GM20000 (cell line): ENCODE measurements at regions not wholly inside any gene's neighbourhood (a gene's known extent, or its start where the extent isn't known, plus 50 kb on each side); places are given as distances from the start of the nearest gene placed in this dataset.

Experiments used
- DNase-seq: peaks from one replicate; pipeline ENCODE4 v3.0.0; 2012; ENCODE audit warnings: low spot score
- TF ChIP-seq, protein P1 (sequence below): IDR thresholded peaks from 2 replicates; pipeline ENCODE4 v1.5.1; 2012; ENCODE audit warnings: mild to moderate bottlenecking, control low read depth; ENCODE audit errors: extremely low read depth, missing control alignments

DNA sequence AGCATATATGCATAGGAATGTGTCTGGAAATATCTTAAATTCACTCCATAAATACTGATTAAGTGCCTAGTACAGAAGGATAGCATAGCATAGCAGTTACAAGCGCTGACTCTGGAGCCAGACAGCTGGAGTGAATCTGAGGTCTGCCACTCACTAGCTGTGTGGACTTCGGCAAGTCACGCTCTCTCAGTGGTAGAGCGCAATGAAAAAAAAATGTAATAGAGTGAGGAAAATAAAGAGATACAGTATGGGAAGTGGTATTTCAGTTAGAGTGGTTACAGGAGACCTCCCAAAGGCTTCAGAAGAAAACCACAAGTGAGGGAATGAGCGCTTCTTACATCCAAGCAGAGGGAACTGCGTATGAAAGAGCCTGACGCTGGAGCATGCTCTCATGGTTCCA lies 338.9 kb upstream of the PRMT6 start:
- TF ChIP-seq, protein P1, sequence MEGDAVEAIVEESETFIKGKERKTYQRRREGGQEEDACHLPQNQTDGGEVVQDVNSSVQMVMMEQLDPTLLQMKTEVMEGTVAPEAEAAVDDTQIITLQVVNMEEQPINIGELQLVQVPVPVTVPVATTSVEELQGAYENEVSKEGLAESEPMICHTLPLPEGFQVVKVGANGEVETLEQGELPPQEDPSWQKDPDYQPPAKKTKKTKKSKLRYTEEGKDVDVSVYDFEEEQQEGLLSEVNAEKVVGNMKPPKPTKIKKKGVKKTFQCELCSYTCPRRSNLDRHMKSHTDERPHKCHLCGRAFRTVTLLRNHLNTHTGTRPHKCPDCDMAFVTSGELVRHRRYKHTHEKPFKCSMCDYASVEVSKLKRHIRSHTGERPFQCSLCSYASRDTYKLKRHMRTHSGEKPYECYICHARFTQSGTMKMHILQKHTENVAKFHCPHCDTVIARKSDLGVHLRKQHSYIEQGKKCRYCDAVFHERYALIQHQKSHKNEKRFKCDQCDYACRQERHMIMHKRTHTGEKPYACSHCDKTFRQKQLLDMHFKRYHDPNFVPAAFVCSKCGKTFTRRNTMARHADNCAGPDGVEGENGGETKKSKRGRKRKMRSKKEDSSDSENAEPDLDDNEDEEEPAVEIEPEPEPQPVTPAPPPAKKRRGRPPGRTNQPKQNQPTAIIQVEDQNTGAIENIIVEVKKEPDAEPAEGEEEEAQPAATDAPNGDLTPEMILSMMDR, result no peak
- DNase-seq, result no peak

DNA sequence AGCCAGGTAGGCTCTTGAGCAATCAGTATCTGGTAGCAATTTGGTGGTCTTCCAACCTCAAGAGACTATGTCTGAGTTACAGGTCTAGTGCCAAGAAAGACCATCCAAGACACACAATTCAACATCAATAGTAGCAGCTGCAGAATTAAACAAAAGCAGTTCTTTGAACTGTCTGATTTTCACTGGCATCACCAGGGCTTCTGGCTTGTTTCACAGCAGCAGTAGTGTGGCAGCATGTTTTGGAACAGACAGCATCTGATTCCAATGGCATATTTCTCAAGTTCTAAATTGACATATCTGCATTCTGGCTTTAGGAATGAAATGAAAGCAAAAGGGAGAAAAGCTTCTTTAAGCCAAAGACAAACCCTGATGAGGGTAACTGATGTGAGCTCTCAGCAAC lies 334.7 kb upstream of the PRMT6 start:
- TF ChIP-seq, protein P1, result no peak
- DNase-seq, result no peak

DNA sequence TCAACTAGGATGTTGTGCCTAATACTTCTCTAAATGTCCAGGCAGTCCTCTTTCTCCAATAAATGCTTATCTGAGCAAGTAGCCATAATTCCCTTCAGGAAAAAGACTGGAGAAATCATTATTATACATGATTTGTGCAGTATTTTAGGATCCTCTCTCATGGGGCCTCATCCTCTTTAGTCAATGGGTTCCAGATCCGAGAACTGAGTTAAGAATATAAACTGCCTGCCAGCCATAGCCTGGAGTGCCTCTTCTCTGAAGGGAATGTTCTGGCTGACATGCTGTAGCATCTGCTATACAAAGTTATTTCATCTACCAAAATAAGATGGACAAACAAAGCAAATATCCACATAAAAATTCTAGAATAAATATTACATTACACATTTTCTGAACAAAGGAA lies 334.0 kb upstream of the PRMT6 start:
- DNase-seq, result no peak

DNA sequence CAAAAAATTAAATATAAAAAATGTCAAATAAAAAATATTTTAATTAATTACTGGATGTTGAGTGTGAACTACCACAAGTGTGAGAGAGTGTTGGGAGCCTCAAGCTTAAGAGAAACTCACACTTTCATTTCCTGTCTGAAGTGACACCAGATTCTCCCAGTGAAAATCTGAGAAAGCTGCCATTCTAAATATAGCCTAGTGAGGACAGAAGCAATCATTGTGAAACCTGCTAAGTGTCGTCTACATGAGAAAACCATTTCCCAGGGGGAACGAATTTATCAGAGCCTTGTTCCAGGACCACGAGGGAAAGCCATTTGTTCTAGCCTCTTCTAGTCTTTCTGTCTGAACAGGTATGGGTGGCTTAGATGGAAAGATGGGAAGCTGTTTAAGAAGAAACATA lies 329.3 kb upstream of the PRMT6 start:
- DNase-seq, result peak; percentile 14
- TF ChIP-seq, protein P1, result no peak

More for the DNA sequence above, 334.0 kb upstream of the PRMT6 start:
- TF ChIP-seq, protein P1, result no peak

DNA sequence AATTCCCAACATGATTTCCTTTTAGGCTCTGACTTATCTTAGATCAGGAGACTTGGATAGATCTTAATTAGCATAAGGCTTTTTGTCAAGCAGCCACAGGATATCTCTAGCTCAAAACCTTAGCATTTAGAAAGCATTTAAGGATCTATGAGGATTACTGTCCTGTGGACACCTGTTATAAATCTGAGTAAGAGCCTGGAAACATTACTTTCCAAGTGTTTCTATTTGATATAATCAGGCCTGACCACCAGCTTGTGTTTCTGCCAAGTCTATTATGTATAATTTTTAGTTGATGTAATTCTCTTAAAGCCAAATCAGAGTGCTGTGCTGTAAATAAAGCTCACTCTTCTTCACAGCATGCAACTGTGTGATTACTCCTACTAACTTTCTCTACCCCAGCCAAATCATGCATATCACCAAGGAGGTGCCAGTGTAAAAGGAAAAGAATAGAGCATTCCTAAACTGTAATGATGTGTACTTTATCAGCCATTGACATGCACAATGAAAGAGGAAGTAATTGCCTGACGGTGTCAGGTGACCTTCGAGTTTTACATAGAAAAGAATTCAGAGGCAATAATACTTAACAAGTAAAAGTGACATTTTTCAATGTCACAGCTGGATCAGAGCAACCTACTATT lies 309.9 kb upstream of the PRMT6 start:
- TF ChIP-seq, protein P1, result no peak
- no peak for DNase-seq

DNA sequence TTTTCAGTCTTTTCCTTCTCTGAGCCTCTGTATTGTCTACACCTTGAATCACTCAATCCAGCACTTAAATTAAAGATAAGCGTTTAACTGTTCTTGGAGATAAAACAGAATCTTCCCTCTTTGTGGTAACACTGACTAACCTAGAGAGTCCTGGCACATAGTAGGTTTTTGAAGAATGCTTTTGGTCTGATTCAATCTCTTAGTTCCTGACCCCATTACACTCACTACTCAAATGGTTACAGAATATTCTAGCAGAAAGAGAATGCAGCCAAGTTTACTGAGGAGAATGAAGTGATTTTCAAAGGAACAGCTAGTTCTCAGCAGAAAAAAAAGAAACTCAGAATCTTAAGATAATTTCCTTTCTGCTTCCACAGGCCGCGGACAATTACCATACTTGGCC lies 309.2 kb upstream of the PRMT6 start:
- no peak for DNase-seq
- TF ChIP-seq, protein P1, result no peak

DNA sequence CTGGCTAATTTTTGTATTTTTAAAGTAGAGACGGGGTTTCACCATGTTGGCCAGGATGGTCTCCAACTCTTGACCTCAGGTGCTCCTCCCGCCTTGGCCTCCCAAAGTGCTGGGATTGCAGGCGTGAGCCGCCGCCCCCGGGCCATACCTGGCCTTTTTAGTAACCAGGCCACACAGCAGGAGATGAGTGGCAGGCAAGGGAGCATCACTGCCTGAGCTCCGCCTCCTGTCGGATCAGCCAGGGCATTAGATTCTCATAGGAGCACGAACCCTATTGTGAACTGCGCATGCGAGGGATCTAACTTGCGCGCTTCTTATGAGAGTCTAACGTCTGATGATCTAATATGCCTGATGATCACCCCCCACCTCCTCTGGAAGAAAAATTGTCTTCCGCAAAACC lies 308.7 kb upstream of the PRMT6 start:
- no peak for DNase-seq
- TF ChIP-seq, protein P1, result no peak
